B cell (primary cell): ENCODE measurements at regions not wholly inside any gene's neighbourhood (a gene's known extent, or its start where the extent isn't known, plus 50 kb on each side); places are given as distances from the start of the nearest gene placed in this dataset.

ENCODE experiments used
- ATAC-seq: fragments of 200-7000 bp; cut with Tn5 transposase; one replicate; pipeline ENCODE4 v1.10.0; 2021; ENCODE audit warnings: low read depth, mild to moderate bottlenecking, moderate number of reproducible peaks, moderate library complexity
- CTCF ChIA-PET: fragments of 350-600 bp; sonication (Branson Sonifier 250); formaldehyde crosslinking; loops from one replicate; lab custom pipeline; 2021; ENCODE audit warnings: antibody characterized with exemption, inconsistent platforms; lab: Charles Lee
- POLR2A ChIA-PET: fragments of 350-600 bp; sonication (Branson Sonifier 250); formaldehyde crosslinking; loops from one replicate; lab custom pipeline; 2021; ENCODE audit warnings: antibody characterized with exemption; lab: Charles Lee
- DNase-seq: peaks from one replicate; pipeline ENCODE4 v3.0.0; 2013
- H2AFZ ChIP-seq: 2 replicates; pipeline ENCODE4 v1.6.1; 2012; ENCODE audit warnings: mild to moderate bottlenecking, low read depth, low read length; ENCODE audit not compliant: insufficient read depth, poor library complexity, severe bottlenecking
- H3K27ac ChIP-seq, 2 donors: 1 replicate in 1 of 2; 2 replicates in 1 of 2; pipeline ENCODE4 v1.5.1; 2012 to 2013; ENCODE audit warnings: low read length in 2 of 2, mild to moderate bottlenecking in 2 of 2, moderate library complexity in 1 of 2
- H3K27me3 ChIP-seq, 4 experiments: fragments of 200-600 bp in 1 of 4; sonication (generic) in 1 of 4; replicated peaks in 1 of 4; 1 replicate in 2 of 4; 2 replicates in 2 of 4; pipeline versions ENCODE4 v1.6.1 to v1.7.0; 2013 to 2016; ENCODE audit warnings: low read length in 3 of 4, mild to moderate bottlenecking in 2 of 4, mixed read lengths in 1 of 4, moderate library complexity in 1 of 4; ENCODE audit not compliant: insufficient read depth in 4 of 4, control insufficient read depth in 3 of 4; ENCODE audit errors: control extremely low read depth in 1 of 4
- H3K36me3 ChIP-seq, 2 experiments: replicated peaks in 1 of 2; 1 replicate in 1 of 2; 2 replicates in 1 of 2; pipeline versions ENCODE4 v1.6.1 to v1.7.1; 2013; ENCODE audit warnings: low read length in 1 of 2; ENCODE audit not compliant: insufficient read depth in 2 of 2, control insufficient read depth in 1 of 2; ENCODE audit errors: control extremely low read depth in 1 of 2, extremely low read depth in 1 of 2
- H3K4me1 ChIP-seq, 2 donors: fragments of 200-600 bp in 1 of 2; sonication (generic) in 1 of 2; 1 replicate in 1 of 2; 2 replicates in 1 of 2; pipeline versions ENCODE4 v1.5.1 to v1.6.1; 2013 to 2017; ENCODE audit warnings: low read length in 2 of 2; ENCODE audit not compliant: control insufficient read depth in 2 of 2, insufficient read depth in 2 of 2
- H3K4me2 ChIP-seq: replicated peaks from 2 replicates; pipeline ENCODE3; 2012; ENCODE audit warnings: mild to moderate bottlenecking, low read depth, low read length; ENCODE audit not compliant: poor library complexity, severe bottlenecking
- H3K4me3 ChIP-seq, 5 experiments: fragments of 200-600 bp in 1 of 5; sonication (generic) in 1 of 5; 1 replicate in 3 of 5; 2 replicates in 2 of 5; pipeline versions ENCODE4 v1.5.1 to v1.7.0; 2011 to 2016; ENCODE audit warnings: low read length in 4 of 5, mild to moderate bottlenecking in 4 of 5, low read depth in 2 of 5, control low read depth in 1 of 5, moderate library complexity in 1 of 5; ENCODE audit not compliant: insufficient read depth in 1 of 5; ENCODE audit errors: control extremely low read depth in 1 of 5, extremely low read depth in 1 of 5
- H3K79me2 ChIP-seq: fragments of 200-600 bp; sonication (generic); one replicate; pipeline ENCODE4 v1.6.0; 2016; ENCODE audit warnings: low read length; ENCODE audit not compliant: control insufficient read depth, insufficient read depth
- H3K9ac ChIP-seq: fragments of 200-600 bp; sonication (generic); 2 replicates; pipeline ENCODE4 v1.6.1; 2017; ENCODE audit warnings: mild to moderate bottlenecking, low read length, moderate library complexity
- H3K9me3 ChIP-seq, 3 donors: one replicate each; pipeline versions ENCODE4 v1.6.1 to v1.7.1; 2013; ENCODE audit warnings: low read length in 2 of 3; ENCODE audit not compliant: control insufficient read depth in 2 of 3, insufficient read depth in 1 of 3; ENCODE audit errors: control extremely low read depth in 1 of 3
- H4K20me1 ChIP-seq: 2 replicates; pipeline ENCODE4 v1.6.0; 2012; ENCODE audit warnings: mild to moderate bottlenecking, low read length; ENCODE audit not compliant: insufficient read depth, control insufficient read depth, poor library complexity, severe bottlenecking
- H3K27ac Mint-ChIP-seq: one replicate; pipeline ENCODE4 v1.8.0; 2021; ENCODE audit warnings: mixed read lengths
- H3K27me3 Mint-ChIP-seq: one replicate; pipeline ENCODE4 v1.8.0; 2021; ENCODE audit warnings: mixed read lengths
- H3K4me1 Mint-ChIP-seq: one replicate; pipeline ENCODE4 v1.8.0; 2021; ENCODE audit warnings: mixed read lengths
- H3K4me3 Mint-ChIP-seq: one replicate; pipeline ENCODE4 v1.8.0; 2021; ENCODE audit warnings: mixed read lengths
- H3K9me3 Mint-ChIP-seq: one replicate; pipeline ENCODE4 v1.8.0; 2022; ENCODE audit warnings: mixed read lengths; ENCODE audit not compliant: insufficient read depth
- CTCF ChIP-seq: fragments of 200-600 bp; IDR thresholded peaks from one replicate; pipeline ENCODE4 v1.8.0; 2022; ENCODE audit warnings: antibody characterized with exemption, mild to moderate bottlenecking
- EZH2 ChIP-seq: IDR thresholded peaks from 2 replicates; pipeline ENCODE4 v1.6.1; 2012; ENCODE audit warnings: borderline replicate concordance, low read depth, mild to moderate bottlenecking, moderate library complexity, low read length; ENCODE audit not compliant: insufficient read depth, poor library complexity, severe bottlenecking
- WGBS: methylation state at CpG from one replicate; pipeline ENCODE4 v1.1.5; 2013; ENCODE audit warnings: missing lambda C conversion rate; ENCODE audit not compliant: insufficient coverage; 5-methylcytosine and 5-hydroxymethylcytosine counted together
- intact Hi-C: fragments of 100-400 bp; cut with micrococcal nuclease; formaldehyde crosslinking; loops from one replicate; pipeline ENCODE4 v1.10.0; 2022

- Histone ChIP-seq H3K9me3 (peaks cover 0 to under 1% (median 0%) of the 10 kb centered on the region in 3 donors), H3K79me2 (no peaks in the 10 kb centered on the region), H3K27me3 (peaks cover 0 to 2% (median 0%) of the 10 kb centered on the region in 4 experiments), H3K27ac (no peak overlapping the region), H3K36me3 (no peaks in the 10 kb centered on the region), H3K4me3 (no peak overlapping the region), H3K4me2 (no peak overlapping the region), H2AFZ (peak overlapping the region; percentile 14), H3K9ac (no peak overlapping the region), H3K4me1 (no peaks in the 10 kb centered on the region), H4K20me1 (no peaks in the 10 kb centered on the region)
- no peak overlapping the region for H3K4me3 Mint-ChIP-seq
- no peaks in the 10 kb centered on the region for H3K9me3 Mint-ChIP-seq
- intact Hi-C loops = no loop called here
- H3K27ac Mint-ChIP-seq = no peak overlapping the region
- TF ChIP-seq EZH2 = no peak
- TF ChIP-seq CTCF = no peak
- peaks cover 13% of the 10 kb centered on the region for H3K27me3 Mint-ChIP-seq
- ChIA-PET CTCF (no interaction called here), POLR2A (no interaction called here)
- DNase-seq = no peak
- WGBS = 88% methylated on average over 3 of the region's 10 CpGs
- ATAC-seq = no peak
- no peaks in the 10 kb centered on the region for H3K4me1 Mint-ChIP-seq
Measured at GRCh38 chr16:5377280-5377898, 279.8 kb upstream of the EEF2KMT start.

- no peaks in the 10 kb centered on the region for H3K9me3 Mint-ChIP-seq
- Histone ChIP-seq H2AFZ (no peak overlapping the region), H3K9ac (no peak overlapping the region), H3K4me1 (no peaks in the 10 kb centered on the region), H3K4me3 (no peak overlapping the region), H4K20me1 (no peaks in the 10 kb centered on the region), H3K36me3 (no peaks in the 10 kb centered on the region), H3K4me2 (no peak overlapping the region), H3K79me2 (no peaks in the 10 kb centered on the region), H3K27me3 (peaks cover 0 to 2% (median 0%) of the 10 kb centered on the region in 4 experiments), H3K9me3 (peaks cover 0 to 6% (median 0%) of the 10 kb centered on the region in 3 donors), H3K27ac (no peak overlapping the region)
- DNase-seq (no peak), ATAC-seq (no peak)
- ChIA-PET POLR2A (no interaction called here), CTCF (no interaction called here)
- peaks cover 16% of the 10 kb centered on the region for H3K27me3 Mint-ChIP-seq
- 83% methylated on average over 4 of the region's 4 CpGs for WGBS
- no peaks in the 10 kb centered on the region for H3K4me1 Mint-ChIP-seq
- no peak overlapping the region for H3K4me3 Mint-ChIP-seq
- no peak overlapping the region for H3K27ac Mint-ChIP-seq
- no peak for TF ChIP-seq CTCF
- no peak for TF ChIP-seq EZH2
- intact Hi-C loops = no loop called here
Measured at GRCh38 chr16:5374184-5374583, 276.6 kb upstream of the EEF2KMT start.
